IPS DF 4.7 (cell line): ENCODE measurements at regions not wholly inside any gene's neighbourhood (a gene's known extent, or its start where the extent isn't known, plus 50 kb on each side); places are given as distances from the start of the nearest gene placed in this dataset.

ENCODE experiments used
- DNase-seq: peaks from one replicate; pipeline ENCODE4 v3.0.0-alpha.2; 2013; ENCODE audit warnings: low spot score; ENCODE audit errors: extremely low read depth

- no peak for DNase-seq
Measured at GRCh38 chr3:161156936-161157335, 51.8 kb upstream of the B3GALNT1 start.

GRCh38 chr3:161161603-161162002 is 56.5 kb upstream of the B3GALNT1 start:
- no peak for DNase-seq

GRCh38 chr3:161163297-161163696 is 57.8 kb upstream of the NMD3 start:
- DNase-seq: peak; percentile 11

GRCh38 chr3:161166051-161166450 is 55.1 kb upstream of the NMD3 start:
- no peak for DNase-seq

GRCh38 chr3:161171113-161171512 is 50.0 kb upstream of the NMD3 start:
- no peak for DNase-seq
